DND-41 (cell line): ENCODE measurements at regions not wholly inside any gene's neighbourhood (a gene's known extent, or its start where the extent isn't known, plus 50 kb on each side); places are given as distances from the start of the nearest gene placed in this dataset.

Experiments used
- ATAC-seq: fragments of 200-7000 bp; cut with Tn5 transposase; 3 replicates; pipeline ENCODE4 v1.9.1; 2021; ENCODE audit warnings: low read depth; ENCODE audit not compliant: insufficient read depth
- DNase-seq: peaks from one replicate; pipeline ENCODE4 v3.0.0-alpha.2; 2020
- H2AFZ ChIP-seq: 2 replicates; pipeline ENCODE4 v1.6.0; 2012; ENCODE audit warnings: low read depth, low read length
- H3K27ac ChIP-seq: 2 replicates; pipeline ENCODE4 v1.5.1; 2012; ENCODE audit warnings: low read length, inconsistent platforms
- H3K27me3 ChIP-seq: fragments of 200-600 bp; sonication (generic); 2 replicates; pipeline ENCODE4 v1.6.0; 2012; ENCODE audit warnings: low read length, mild to moderate bottlenecking, inconsistent platforms; ENCODE audit not compliant: insufficient read depth, poor library complexity
- H3K36me3 ChIP-seq: 2 replicates; pipeline ENCODE4 v1.5.1; 2012; ENCODE audit warnings: low read length, inconsistent platforms; ENCODE audit not compliant: insufficient read depth
- H3K4me1 ChIP-seq: 2 replicates; pipeline ENCODE4 v1.5.1; 2012; ENCODE audit warnings: mild to moderate bottlenecking, low read length; ENCODE audit not compliant: insufficient read depth
- H3K4me2 ChIP-seq: 2 replicates; pipeline ENCODE4 v1.6.0; 2012; ENCODE audit warnings: mild to moderate bottlenecking, moderate library complexity, low read length, inconsistent platforms; ENCODE audit not compliant: insufficient read depth
- H3K4me3 ChIP-seq, 2 experiments: fragments of 200-600 bp in 1 of 2; shearing (Covaris generic) in 1 of 2; 2 replicates each; pipeline ENCODE4 v1.5.1; 2012 to 2016; ENCODE audit warnings: inconsistent platforms in 2 of 2, low read length in 2 of 2, mild to moderate bottlenecking in 2 of 2, low read depth in 1 of 2, moderate library complexity in 1 of 2
- H3K79me2 ChIP-seq: 2 replicates; pipeline ENCODE4 v1.6.0; 2012; ENCODE audit warnings: low read length, inconsistent platforms; ENCODE audit not compliant: insufficient read depth
- H3K9ac ChIP-seq: 2 replicates; pipeline ENCODE4 v1.6.0; 2012; ENCODE audit warnings: low read depth, mild to moderate bottlenecking, inconsistent platforms, low read length, moderate library complexity
- H3K9me3 ChIP-seq: 2 replicates; pipeline ENCODE4 v1.5.1; 2012; ENCODE audit warnings: low read length, moderate library complexity, mild to moderate bottlenecking, inconsistent platforms; ENCODE audit not compliant: insufficient read depth, severe bottlenecking
- H4K20me1 ChIP-seq: 2 replicates; pipeline ENCODE4 v1.6.0; 2012; ENCODE audit warnings: low read length; ENCODE audit not compliant: insufficient read depth
- CTCF ChIP-seq: IDR thresholded peaks from 2 replicates; pipeline ENCODE4 v1.5.1; 2012; ENCODE audit warnings: borderline replicate concordance, low read length, moderate library complexity, mild to moderate bottlenecking; ENCODE audit not compliant: poor library complexity, severe bottlenecking; ENCODE audit errors: extremely low read depth
- EZH2 ChIP-seq: IDR thresholded peaks from 3 replicates; pipeline ENCODE4 v1.6.1; 2012; ENCODE audit warnings: borderline replicate concordance, low read depth, mild to moderate bottlenecking, moderate library complexity, low read length, inconsistent platforms; ENCODE audit not compliant: severe bottlenecking

- Histone ChIP-seq H3K4me2 (no peak overlapping the region), H3K27me3 (peaks cover 7% of the 10 kb centered on the region), H3K4me3 (no peak overlapping the region), H3K27ac (no peak overlapping the region), H2AFZ (no peak overlapping the region), H4K20me1 (no peaks in the 10 kb centered on the region), H3K36me3 (no peaks in the 10 kb centered on the region), H3K9me3 (no peaks in the 10 kb centered on the region), H3K4me1 (no peaks in the 10 kb centered on the region), H3K9ac (no peak overlapping the region), H3K79me2 (no peaks in the 10 kb centered on the region)
- TF ChIP-seq EZH2 (no peak), CTCF (no peak)
- DNase-seq = no peak
- no peak for ATAC-seq
Observed at GRCh38 chr6:159325476-159325875, 156.3 kb downstream of the FNDC1 start.

DNA sequence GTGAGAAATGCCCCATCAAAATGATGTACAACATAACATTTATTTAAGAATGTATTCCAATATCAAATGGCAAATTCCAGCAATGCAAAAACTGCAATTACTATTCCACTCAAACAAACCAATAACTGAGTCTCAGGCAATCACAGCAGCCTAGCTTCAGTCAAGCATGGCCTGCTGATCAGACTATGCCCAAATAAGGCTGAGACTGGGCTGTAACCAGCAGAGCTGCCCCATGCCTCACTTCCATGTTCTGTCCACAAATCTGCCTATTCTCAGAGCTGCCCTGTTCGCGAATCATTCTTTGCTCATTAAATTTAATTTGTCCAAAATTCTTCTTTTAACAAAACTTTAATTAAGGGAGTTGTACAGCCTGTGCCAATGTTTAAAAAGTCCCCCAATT, 155.4 kb downstream of the FNDC1 start:
- ATAC-seq (no peak), DNase-seq (no peak)
- H3K4me2 ChIP-seq = no peak overlapping the region
- peaks cover 9% of the 10 kb centered on the region for H3K27me3 ChIP-seq
- no peaks in the 10 kb centered on the region for H3K79me2 ChIP-seq
- H3K27ac ChIP-seq = no peak overlapping the region
- no peaks in the 10 kb centered on the region for H3K36me3 ChIP-seq
- H3K4me1 ChIP-seq = no peaks in the 10 kb centered on the region
- no peak overlapping the region for H2AFZ ChIP-seq
- TF ChIP-seq CTCF (no peak), EZH2 (no peak)
- H3K9me3 ChIP-seq = no peaks in the 10 kb centered on the region
- no peak overlapping the region for H3K4me3 ChIP-seq
- H3K9ac ChIP-seq = no peak overlapping the region
- H4K20me1 ChIP-seq = no peaks in the 10 kb centered on the region
